ENCODE measurements at regions not wholly inside any gene's neighbourhood (a gene's known extent, or its start where the extent isn't known, plus 50 kb on each side); places are given as distances from the start of the nearest gene placed in this dataset.

- CTCF ChIA-PET (ENCODE audit: low intra/inter-chr PET ratio): no interaction called here
These were observed 203.6 kb upstream of the AKR1E2 start for GRCh38 chr10:4622384-4622783.

More at GRCh38 chr10:4622384-4622783, 203.6 kb upstream of the AKR1E2 start:
- DNase-seq (ENCODE audit: extremely low read depth in 1 of 4, low spot score in 3 of 4): no peak
- ATAC-seq: no peak
- no peaks in the 10 kb centered on the region for H3K4me1 ChIP-seq (replicated peaks in 1 of 2; ENCODE audit: control insufficient read depth in 2 of 2, insufficient read depth in 2 of 2, low read length in 2 of 2)
- no peak overlapping the region for H2AFZ ChIP-seq (ENCODE audit: low read depth, low read length)
- peak; percentile 32 for FAIRE-seq
- WGBS (ENCODE audit: insufficient coverage, low coverage, missing lambda C conversion rate): 0% methylated on average over 2 of the region's 2 CpGs
- POLR2A ChIA-PET: no interaction called here
- H3K9me3 ChIP-seq (replicated peaks; ENCODE audit: control insufficient read depth, insufficient read depth, low read depth, low read length): no peaks in the 10 kb centered on the region
- no peaks in the 10 kb centered on the region for H3K9me1 ChIP-seq (ENCODE audit: control insufficient read depth, insufficient read depth, low read length)
- no TSS peak for BruUV-seq (replicated peaks)
- intact Hi-C loops (cut with micrococcal nuclease): no loop called here
- peaks cover 0 to 5% of the 10 kb centered on the region in 2 experiments; a peak in 1 of 5 replicates for H3K27me3 ChIP-seq (ENCODE audit: control insufficient read depth in 2 of 2, insufficient read depth in 2 of 2, low read length in 2 of 2)
- H3K4me3 ChIP-seq: no peak overlapping the region
- no peaks in the 10 kb centered on the region for H3K36me3 ChIP-seq (ENCODE audit: control insufficient read depth, insufficient read depth, low read length)
- in situ Hi-C loops (cut with MboI): no loop called here
- no peak for TF ChIP-seq SREBF2 (CRISPR knock-in tag; IDR thresholded peaks at IDR 0.05)
- no peak for TF ChIP-seq RCOR1 (IDR thresholded peaks at IDR 0.05; ENCODE audit: borderline replicate concordance in 1 of 2, low read depth in 2 of 2, low read length in 2 of 2)
- TF ChIP-seq, protein P1, sequence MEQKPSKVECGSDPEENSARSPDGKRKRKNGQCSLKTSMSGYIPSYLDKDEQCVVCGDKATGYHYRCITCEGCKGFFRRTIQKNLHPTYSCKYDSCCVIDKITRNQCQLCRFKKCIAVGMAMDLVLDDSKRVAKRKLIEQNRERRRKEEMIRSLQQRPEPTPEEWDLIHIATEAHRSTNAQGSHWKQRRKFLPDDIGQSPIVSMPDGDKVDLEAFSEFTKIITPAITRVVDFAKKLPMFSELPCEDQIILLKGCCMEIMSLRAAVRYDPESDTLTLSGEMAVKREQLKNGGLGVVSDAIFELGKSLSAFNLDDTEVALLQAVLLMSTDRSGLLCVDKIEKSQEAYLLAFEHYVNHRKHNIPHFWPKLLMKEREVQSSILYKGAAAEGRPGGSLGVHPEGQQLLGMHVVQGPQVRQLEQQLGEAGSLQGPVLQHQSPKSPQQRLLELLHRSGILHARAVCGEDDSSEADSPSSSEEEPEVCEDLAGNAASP (IDR thresholded peaks at IDR 0.05): no peak
- TF ChIP-seq HOMEZ (CRISPR knock-in tag; IDR thresholded peaks at IDR 0.05): no peak
- no peak overlapping the region for H3K9ac ChIP-seq (ENCODE audit: insufficient read depth in 1 of 2, low read depth in 2 of 2, low read length in 2 of 2)
- no peak overlapping the region for H3K4me2 ChIP-seq (ENCODE audit: insufficient read depth, low read length)
- no peaks in the 10 kb centered on the region for H3K79me2 ChIP-seq (ENCODE audit: control insufficient read depth, insufficient read depth, low read length)
- no peaks in the 10 kb centered on the region for H4K20me1 ChIP-seq (replicated peaks; ENCODE audit: control insufficient read depth, insufficient read depth, low read length)
- H3K27ac ChIP-seq (ENCODE audit: extremely low read depth, low read depth, low read length): no peak overlapping the region

Measured in K562 (cell line).